Smooth muscle cell (in vitro differentiated cells): ENCODE measurements at regions not wholly inside any gene's neighbourhood (a gene's known extent, or its start where the extent isn't known, plus 50 kb on each side); places are given as distances from the start of the nearest gene placed in this dataset.

Experiments
- DNase-seq: peaks from one replicate; lab custom pipeline; 2025; ENCODE audit not compliant: unreplicated experiment; lab: John Stamatoyannopoulos, UW
- H2AFZ ChIP-seq: fragments of 200-600 bp; sonication (generic); 2 replicates; pipeline ENCODE4 v1.6.0; 2016; ENCODE audit warnings: antibody characterized with exemption, low read depth, mild to moderate bottlenecking
- H3F3A ChIP-seq: fragments of 200-600 bp; sonication (generic); 2 replicates; pipeline ENCODE4 v1.6.0; 2017; ENCODE audit warnings: antibody characterized with exemption, low read depth
- H3K27ac ChIP-seq: fragments of 200-600 bp; sonication (generic); 2 replicates; pipeline ENCODE4 v1.5.1; 2016; ENCODE audit warnings: low read depth, mild to moderate bottlenecking
- H3K27me3 ChIP-seq: fragments of 200-600 bp; sonication (generic); 2 replicates; pipeline ENCODE4 v1.6.1; 2016; ENCODE audit warnings: low read depth, mild to moderate bottlenecking
- H3K36me3 ChIP-seq: fragments of 200-600 bp; sonication (generic); 2 replicates; pipeline ENCODE4 v1.5.1; 2016; ENCODE audit warnings: low read depth
- H3K4me1 ChIP-seq: fragments of 200-600 bp; sonication (generic); 2 replicates; pipeline ENCODE4 v1.5.1; 2016; ENCODE audit warnings: low read depth
- H3K4me2 ChIP-seq: fragments of 200-600 bp; sonication (generic); 2 replicates; pipeline ENCODE4 v1.6.0; 2016; ENCODE audit warnings: mild to moderate bottlenecking
- H3K4me3 ChIP-seq: fragments of 200-600 bp; sonication (generic); 2 replicates; pipeline ENCODE4 v1.5.1; 2016; ENCODE audit warnings: mild to moderate bottlenecking
- H3K79me2 ChIP-seq: fragments of 200-600 bp; sonication (generic); 2 replicates; pipeline ENCODE4 v1.6.0; 2016; ENCODE audit warnings: low read depth, mild to moderate bottlenecking
- H3K9ac ChIP-seq: fragments of 200-600 bp; sonication (generic); 2 replicates; pipeline ENCODE4 v1.6.0; 2016; ENCODE audit warnings: low read depth
- H3K9me3 ChIP-seq: fragments of 200-600 bp; sonication (generic); replicated peaks from 2 replicates; pipeline ENCODE4 v1.5.1; 2016; ENCODE audit warnings: low read depth
- H4K20me1 ChIP-seq: fragments of 200-600 bp; sonication (generic); 2 replicates; pipeline ENCODE4 v1.6.0; 2016; ENCODE audit warnings: low read depth
- CTCF ChIP-seq: fragments of 200-600 bp; sonication (generic); IDR thresholded peaks from 2 replicates; pipeline ENCODE4 v1.5.1; 2017; ENCODE audit warnings: borderline replicate concordance, mild to moderate bottlenecking, antibody characterized with exemption; ENCODE audit not compliant: insufficient read depth, poor library complexity, severe bottlenecking
- WGBS: methylation state at CpG from one replicate; pipeline ENCODE4 v1.1.7; 2016; ENCODE audit warnings: low lambda C conversion rate; 5-methylcytosine and 5-hydroxymethylcytosine counted together

GRCh38 chr18:44450226-44450625, 230.5 kb upstream of the SETBP1 start:
- Histone ChIP-seq H3K4me2 (peak overlapping the region; percentile 59), H3K27me3 (no peaks in the 10 kb centered on the region), H3K27ac (no peak overlapping the region), H4K20me1 (no peaks in the 10 kb centered on the region), H3K9ac (no peak overlapping the region), H3K36me3 (no peaks in the 10 kb centered on the region), H3K4me1 (no peaks in the 10 kb centered on the region), H2AFZ (peak overlapping the region; percentile 45), H3K4me3 (no peak overlapping the region), H3K79me2 (no peaks in the 10 kb centered on the region), H3K9me3 (no peaks in the 10 kb centered on the region), H3F3A (no peaks in the 10 kb centered on the region)
- TF ChIP-seq CTCF: no peak
- 11% methylated on average over 2 of the region's 2 CpGs for WGBS
- DNase-seq: no peak

- Histone ChIP-seq H3K4me2 (no peak overlapping the region), H3F3A (no peaks in the 10 kb centered on the region), H4K20me1 (no peaks in the 10 kb centered on the region), H3K9me3 (no peaks in the 10 kb centered on the region), H2AFZ (no peak overlapping the region), H3K36me3 (no peaks in the 10 kb centered on the region), H3K27me3 (no peaks in the 10 kb centered on the region), H3K79me2 (no peaks in the 10 kb centered on the region), H3K4me3 (no peak overlapping the region), H3K4me1 (no peaks in the 10 kb centered on the region), H3K27ac (no peak overlapping the region), H3K9ac (no peak overlapping the region)
- TF ChIP-seq CTCF: no peak
- DNase-seq: no peak
- WGBS: 97% methylated on average over 2 of the region's 2 CpGs
These were observed 228.3 kb upstream of the SETBP1 start for GRCh38 chr18:44452346-44452745.

GRCh38 chr18:44453505-44453904, 227.2 kb upstream of the SETBP1 start:
- H3K4me1 ChIP-seq: no peaks in the 10 kb centered on the region
- TF ChIP-seq CTCF: no peak
- H3K36me3 ChIP-seq: no peaks in the 10 kb centered on the region
- H3F3A ChIP-seq: no peaks in the 10 kb centered on the region
- WGBS: 41% methylated on average over 2 of the region's 2 CpGs
- peak overlapping the region; percentile 42 for H3K27ac ChIP-seq
- no peak overlapping the region for H3K9ac ChIP-seq
- H3K27me3 ChIP-seq: no peaks in the 10 kb centered on the region
- no peaks in the 10 kb centered on the region for H3K79me2 ChIP-seq
- no peak overlapping the region for H3K4me2 ChIP-seq
- no peak for DNase-seq
- H3K4me3 ChIP-seq: no peak overlapping the region
- no peaks in the 10 kb centered on the region for H4K20me1 ChIP-seq
- no peaks in the 10 kb centered on the region for H3K9me3 ChIP-seq
- no peak overlapping the region for H2AFZ ChIP-seq

GRCh38 chr18:44458777-44459176, 221.9 kb upstream of the SETBP1 start:
- Histone ChIP-seq H3K4me1 (no peaks in the 10 kb centered on the region), H4K20me1 (no peaks in the 10 kb centered on the region), H3K27me3 (no peaks in the 10 kb centered on the region), H3K4me2 (no peak overlapping the region), H3K9me3 (no peaks in the 10 kb centered on the region), H3F3A (no peaks in the 10 kb centered on the region), H3K27ac (peak overlapping the region; percentile 51), H3K4me3 (no peak overlapping the region), H3K79me2 (no peaks in the 10 kb centered on the region), H3K9ac (no peak overlapping the region), H3K36me3 (no peaks in the 10 kb centered on the region), H2AFZ (no peak overlapping the region)
- TF ChIP-seq CTCF: no peak
- WGBS: 28% methylated on average over 2 of the region's 2 CpGs
- DNase-seq: no peak
